SHP77 (cell line): ENCODE measurements at regions not wholly inside any gene's neighbourhood (a gene's known extent, or its start where the extent isn't known, plus 50 kb on each side); places are given as distances from the start of the nearest gene placed in this dataset.

Experiments used
- DNase-seq, 2 experiments: peaks; one replicate each; lab custom pipeline; 2025; lab: John Stamatoyannopoulos, UW

- DNase-seq = no peak
Observed at GRCh38 chr13:100855151-100855550, 180.6 kb upstream of the TMTC4 start.

DNA sequence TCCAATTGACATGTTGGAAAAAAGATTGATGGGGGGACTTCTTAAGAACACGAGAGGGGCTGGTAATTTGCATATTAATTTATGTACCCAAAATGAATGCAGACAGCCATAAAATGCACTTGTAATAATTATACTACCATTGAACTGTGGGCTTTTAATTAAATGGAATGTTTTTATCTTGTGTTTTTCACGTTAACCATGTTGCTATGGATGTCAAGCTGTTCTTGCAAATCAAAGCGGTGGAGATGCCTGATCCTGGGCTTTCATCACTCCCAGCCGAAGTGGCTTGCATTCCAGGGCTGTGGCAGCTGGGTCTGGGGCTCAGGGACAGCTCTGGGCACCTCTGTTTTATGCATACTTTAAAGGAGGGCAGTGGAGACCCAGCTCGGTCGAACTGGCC, 179.4 kb upstream of the TMTC4 start:
- no peak for DNase-seq

GRCh38 chr13:100853434-100853833, 178.8 kb upstream of the TMTC4 start:
- DNase-seq = no peak

DNA sequence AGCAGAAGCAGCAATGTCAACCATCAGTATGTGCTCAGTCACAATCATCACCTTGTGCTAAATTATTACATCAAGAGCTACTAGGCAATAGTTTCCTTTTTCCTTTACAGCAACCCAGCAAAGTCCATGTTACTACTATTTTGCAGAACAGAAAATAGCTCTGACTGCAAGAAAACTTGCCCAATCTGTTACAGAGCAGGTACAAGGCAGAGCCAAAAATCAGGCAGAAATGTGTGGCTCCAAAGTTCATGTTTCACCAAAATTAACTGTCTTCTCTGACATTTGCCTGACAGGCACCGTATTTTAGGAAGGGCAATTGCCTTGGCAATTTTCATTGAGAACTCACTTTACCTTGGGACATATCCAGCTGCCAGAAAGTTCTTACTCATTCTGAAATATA, 177.6 kb upstream of the TMTC4 start:
- no peak for DNase-seq

DNA sequence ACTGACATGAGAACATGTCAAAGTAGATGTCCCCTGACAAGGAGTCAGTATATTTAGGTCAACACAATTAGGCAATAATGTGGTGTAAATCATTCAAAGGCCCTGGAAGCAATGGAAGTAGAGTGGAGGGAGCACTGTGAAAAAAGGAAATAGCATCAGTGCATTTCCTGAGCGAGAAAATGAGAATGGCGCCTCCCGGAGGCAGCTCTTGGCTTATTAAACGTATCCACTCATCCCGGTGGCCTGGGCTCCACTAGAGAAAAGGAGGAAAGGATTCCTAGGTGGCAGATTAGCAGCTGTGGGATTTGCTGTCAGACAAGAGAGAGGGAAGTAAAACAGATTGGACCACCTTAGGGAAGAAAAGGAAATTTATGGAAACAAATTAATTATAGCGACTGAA, 173.7 kb upstream of the TMTC4 start:
- no peak for DNase-seq

DNA sequence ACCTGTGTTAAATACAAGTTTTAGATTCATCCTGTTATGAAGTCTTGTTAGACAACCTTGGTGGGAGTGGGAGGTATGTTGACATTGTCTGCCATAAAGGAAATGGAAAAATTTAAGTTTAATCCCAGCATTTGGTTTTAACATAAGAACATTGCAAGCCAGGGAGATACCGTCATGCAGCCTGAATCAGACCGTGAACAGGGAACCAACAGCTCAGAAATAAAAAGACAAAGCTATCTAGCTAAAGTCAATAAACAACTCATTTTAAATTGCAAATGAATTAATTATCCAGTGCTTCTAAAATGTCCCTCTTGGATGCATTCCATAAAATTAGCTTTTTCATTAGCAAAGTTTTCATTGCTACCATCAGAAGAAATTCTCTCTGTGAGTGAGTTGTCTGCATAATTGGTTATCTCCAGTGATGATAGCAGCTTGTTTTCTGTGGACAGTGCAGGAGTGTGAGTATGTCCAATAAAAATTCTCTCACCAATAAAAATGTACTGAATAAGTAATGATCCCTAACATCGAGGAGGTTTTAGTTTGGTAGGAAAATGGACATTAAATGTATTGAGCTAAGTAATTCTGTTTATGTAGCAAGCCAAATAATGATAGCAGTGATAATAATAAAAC, 170.6 kb upstream of the TMTC4 start:
- DNase-seq = no peak

GRCh38 chr13:100842136-100842535, 167.5 kb upstream of the TMTC4 start:
- no peak for DNase-seq

DNA sequence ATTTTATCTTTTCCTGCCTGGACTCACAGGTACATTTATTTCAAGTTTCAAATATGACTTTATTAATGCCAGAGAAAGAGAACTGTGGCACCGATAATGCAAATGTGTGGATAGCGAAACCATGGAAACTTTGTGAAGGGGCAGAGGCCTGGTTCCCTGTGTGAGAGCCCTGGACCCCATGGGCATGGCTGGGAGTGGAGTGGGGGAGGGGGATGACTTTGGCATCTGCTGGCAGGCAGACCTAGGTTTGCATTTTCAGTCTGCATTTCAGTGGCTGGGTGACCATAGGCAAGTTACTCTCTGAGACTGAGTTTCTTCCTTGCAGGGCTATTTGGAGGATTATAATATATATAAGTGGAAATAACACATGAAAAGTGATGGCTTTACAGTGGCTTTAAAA, 163.8 kb upstream of the TMTC4 start:
- no peak for DNase-seq

DNA sequence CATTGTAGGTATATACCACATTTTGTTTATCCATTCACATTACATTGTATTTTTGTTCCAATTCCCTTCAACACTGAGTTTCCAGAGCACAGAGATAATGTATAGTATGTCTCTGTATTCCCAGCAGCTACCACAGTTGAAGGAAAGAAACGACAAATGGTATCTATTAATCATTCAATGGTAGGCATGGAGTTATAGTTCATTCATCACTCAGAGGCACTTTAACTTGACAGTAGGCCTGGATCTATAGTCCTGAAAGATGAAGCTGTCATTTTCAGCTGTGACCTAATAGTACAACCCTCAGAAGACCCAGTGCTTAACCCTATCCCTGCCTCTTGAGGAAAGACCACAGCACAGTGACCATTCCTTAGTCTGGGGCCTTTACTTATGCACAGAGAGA, 163.0 kb upstream of the TMTC4 start:
- no peak for DNase-seq

DNA sequence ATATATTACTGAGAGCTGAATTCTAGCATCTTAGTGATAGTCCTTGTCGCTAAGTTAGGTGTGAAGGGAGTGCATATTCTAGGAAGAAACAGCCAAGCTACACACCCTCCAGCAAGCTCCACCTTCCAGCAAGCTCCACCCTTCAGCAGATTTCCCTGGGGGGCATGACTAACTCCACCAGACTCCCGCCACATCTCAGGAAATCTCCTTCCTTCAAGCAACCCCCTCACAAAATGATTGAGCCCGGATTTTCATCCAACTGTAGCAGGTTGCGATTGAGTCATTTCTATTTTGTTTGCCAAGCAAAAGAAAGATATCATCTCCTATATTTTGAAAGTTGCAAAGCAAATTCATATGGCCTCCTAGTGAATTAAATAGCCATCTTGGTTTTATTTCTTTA, 162.1 kb upstream of the TMTC4 start:
- DNase-seq = no peak

GRCh38 chr13:100835695-100836094, 161.1 kb upstream of the TMTC4 start:
- DNase-seq = no peak

GRCh38 chr13:100833427-100833826, 158.8 kb upstream of the TMTC4 start:
- DNase-seq = no peak

GRCh38 chr13:100828226-100828625, 153.6 kb upstream of the TMTC4 start:
- DNase-seq = peak in 1 of 2 experiments; percentile 7

GRCh38 chr13:100827489-100828176, 153.0 kb upstream of the TMTC4 start:
- DNase-seq = no peak

GRCh38 chr13:100826441-100826840, 151.8 kb upstream of the TMTC4 start:
- no peak for DNase-seq

GRCh38 chr13:100825557-100825956, 151.0 kb upstream of the TMTC4 start:
- DNase-seq = no peak

DNA sequence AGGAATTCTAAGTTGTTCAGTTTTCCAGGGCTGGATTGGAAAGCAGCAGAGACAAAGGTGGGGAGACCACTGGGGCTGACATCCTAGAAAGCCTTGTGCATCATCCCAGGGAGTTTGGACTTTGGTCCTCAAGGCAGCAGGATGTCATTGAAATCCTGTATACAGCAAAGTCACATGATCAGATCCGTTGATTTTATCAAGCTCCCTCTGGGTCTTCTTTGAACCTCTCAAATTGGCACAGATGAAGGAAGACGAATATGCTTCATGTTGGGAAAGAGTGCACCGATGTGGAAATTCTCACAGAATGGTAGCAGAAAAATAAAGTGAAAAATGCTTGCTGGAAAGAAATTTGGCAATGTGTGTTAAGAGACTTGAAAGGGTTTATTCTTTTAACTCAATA, 149.8 kb upstream of the TMTC4 start:
- DNase-seq = no peak

DNA sequence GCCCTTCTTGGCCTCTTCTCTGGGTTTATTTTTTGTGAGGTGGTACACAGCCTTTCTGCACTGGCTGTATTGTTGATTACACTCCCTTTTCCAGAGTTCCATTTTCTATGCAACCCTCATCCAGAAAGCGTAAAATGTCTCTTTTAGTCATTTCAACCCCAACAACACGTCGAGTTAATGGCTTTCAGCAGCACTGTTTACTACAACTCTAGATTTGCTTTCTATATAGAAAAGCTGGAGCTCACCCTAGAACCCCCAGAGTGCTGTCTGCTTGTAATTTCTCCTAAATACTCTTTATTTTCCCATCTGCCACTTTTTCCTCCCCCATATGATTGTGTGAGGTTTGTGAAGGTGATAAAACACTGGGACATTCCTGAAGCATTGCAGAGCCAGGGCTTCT, 148.9 kb upstream of the TMTC4 start:
- DNase-seq = no peak

DNA sequence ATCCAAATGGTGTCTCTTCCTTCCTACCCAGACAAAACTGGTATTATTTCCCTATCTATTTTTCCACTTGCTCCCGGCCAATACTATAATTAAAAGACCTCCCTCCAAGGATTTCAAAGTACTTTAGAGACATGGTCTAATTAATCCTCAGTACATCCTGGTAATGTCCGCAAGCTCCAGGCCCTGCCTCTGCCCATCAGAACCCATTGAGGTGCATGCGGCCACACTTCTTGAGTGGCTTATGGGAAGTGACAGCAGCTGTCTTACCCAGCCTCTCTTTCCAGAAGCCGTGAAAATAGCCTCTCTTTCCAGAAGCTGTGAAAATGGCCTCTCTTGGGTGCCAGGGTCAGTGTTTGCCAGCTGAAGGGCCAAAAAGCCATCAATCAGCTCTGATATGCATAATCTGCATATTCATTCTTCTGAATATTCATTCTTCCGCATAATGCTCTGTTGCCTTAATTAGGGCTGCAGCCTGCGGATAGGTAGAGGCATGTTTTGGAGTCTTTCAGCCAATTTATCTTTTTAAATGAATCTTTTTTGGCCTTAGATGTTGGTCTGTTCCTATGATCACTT, 148.4 kb upstream of the TMTC4 start:
- DNase-seq = no peak

GRCh38 chr13:100818711-100819110, 144.1 kb upstream of the TMTC4 start:
- DNase-seq = no peak

- no peak for DNase-seq
Observed at GRCh38 chr13:100817928-100818327, 143.3 kb upstream of the TMTC4 start.

GRCh38 chr13:100815476-100816046, 141.0 kb upstream of the TMTC4 start:
- no peak for DNase-seq

- DNase-seq = no peak
Observed at GRCh38 chr13:100812982-100813584, 138.5 kb upstream of the TMTC4 start.
